ENCODE measurements at regions not wholly inside any gene's neighbourhood (a gene's known extent, or its start where the extent isn't known, plus 50 kb on each side); places are given as distances from the start of the nearest gene placed in this dataset.

DNA sequence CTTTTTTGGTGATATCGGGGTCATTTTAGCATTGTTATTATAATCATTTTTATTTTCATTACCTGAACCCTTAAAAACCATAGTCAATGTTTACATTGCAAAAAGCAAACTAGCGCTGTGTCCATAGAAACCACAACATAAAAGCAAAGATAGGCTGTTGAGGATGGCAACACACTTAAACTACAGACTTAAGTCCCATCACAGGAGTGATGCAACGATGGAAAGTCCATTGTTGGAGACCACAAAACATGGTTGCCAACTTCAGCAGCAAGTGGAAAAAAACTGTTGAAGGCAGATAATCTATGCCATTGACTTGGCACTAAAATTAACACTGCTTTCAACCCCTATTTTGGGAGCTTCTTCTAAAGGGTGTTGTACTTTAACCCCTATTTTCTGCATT is 398.8 kb upstream of the IGFBP3 start (continued):
- TF ChIP-seq, protein P1, sequence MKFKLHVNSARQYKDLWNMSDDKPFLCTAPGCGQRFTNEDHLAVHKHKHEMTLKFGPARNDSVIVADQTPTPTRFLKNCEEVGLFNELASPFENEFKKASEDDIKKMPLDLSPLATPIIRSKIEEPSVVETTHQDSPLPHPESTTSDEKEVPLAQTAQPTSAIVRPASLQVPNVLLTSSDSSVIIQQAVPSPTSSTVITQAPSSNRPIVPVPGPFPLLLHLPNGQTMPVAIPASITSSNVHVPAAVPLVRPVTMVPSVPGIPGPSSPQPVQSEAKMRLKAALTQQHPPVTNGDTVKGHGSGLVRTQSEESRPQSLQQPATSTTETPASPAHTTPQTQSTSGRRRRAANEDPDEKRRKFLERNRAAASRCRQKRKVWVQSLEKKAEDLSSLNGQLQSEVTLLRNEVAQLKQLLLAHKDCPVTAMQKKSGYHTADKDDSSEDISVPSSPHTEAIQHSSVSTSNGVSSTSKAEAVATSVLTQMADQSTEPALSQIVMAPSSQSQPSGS (IDR thresholded peaks at IDR 0.05; ENCODE audit: low read length) = no peak
- TF ChIP-seq BRCA1 (IDR thresholded peaks at IDR 0.05; ENCODE audit: low read depth, low read length) = no peak
- TF ChIP-seq EGR1 (IDR thresholded peaks at IDR 0.05; ENCODE audit: borderline replicate concordance, low read depth, low read length) = no peak
- TF ChIP-seq HDAC2 (IDR thresholded peaks at IDR 0.05; ENCODE audit: borderline replicate concordance in 1 of 2, low read depth in 2 of 2, low read length in 2 of 2) = no peak
- no peak for TF ChIP-seq KDM5A (IDR thresholded peaks at IDR 0.05; ENCODE audit: low read length)
- TF ChIP-seq EP300 (IDR thresholded peaks at IDR 0.05; ENCODE audit: borderline replicate concordance in 1 of 2, low read depth in 2 of 2, low read length in 2 of 2) = no peak

All from H1 (cell line).